ENCODE measurements at regions not wholly inside any gene's neighbourhood (a gene's known extent, or its start where the extent isn't known, plus 50 kb on each side); places are given as distances from the start of the nearest gene placed in this dataset.

DNA sequence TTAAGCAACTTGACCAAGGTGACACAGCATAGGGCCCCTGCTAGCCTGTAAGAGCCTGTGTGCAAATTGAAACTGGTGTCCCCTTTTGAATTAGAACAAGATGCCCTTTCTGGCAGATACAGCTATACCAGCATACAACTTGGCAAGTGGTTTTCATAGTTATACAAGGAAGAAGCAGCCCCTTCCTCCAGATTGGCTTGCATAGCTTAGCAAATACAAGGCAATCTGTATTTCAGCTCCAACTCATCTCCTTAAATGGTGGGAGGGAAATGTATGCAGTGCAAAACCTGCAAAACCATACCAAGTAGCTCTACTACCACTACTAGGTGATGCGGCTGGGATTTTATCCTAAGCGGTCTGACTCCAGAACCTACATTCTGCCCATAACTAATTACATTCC is 427.1 kb downstream of the HAPSTR1 start:
- POLR2A ChIA-PET (ENCODE audit: low non-redundant PET) = interaction anchor here (0.7 kb wide), 1 partner anchor 217 kb away, joined by 3 read pairs; no protein-coding TSS in a partner anchor

DNA sequence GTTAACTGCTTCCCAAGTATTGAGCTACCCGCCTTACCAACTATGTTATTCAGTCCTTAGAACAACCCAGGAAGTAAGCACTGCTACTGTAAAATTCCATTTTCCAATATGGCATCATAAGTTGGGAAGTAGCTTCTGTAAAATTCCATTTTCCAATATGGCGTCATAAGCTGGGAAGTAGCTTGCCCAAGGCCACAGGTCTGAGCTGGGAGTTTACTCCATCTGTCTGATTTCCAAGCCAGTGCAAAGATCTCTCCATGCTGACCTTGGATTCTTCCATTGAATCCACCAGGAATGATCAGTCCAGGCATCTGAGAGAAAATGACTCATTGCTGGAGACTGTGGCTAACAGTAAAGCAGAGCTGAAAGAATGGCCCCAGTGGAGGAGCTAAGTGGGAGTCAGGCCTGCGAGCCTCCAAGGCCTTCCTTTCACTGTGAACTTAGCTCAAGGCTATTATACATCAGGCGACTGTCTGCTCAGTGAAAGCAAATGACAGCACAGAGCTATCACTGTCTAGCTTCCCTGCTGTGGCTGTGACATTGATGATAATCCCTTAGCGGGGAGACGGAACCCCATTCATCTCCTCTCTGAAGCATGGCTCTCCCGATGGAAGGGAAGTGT is 430.4 kb downstream of the HAPSTR1 start:
- H3K4me1 ChIP-seq (ENCODE audit: insufficient read depth, low read length, poor library complexity, severe bottlenecking) = no peaks in the 10 kb centered on the region
- ChIA-PET POLR2A (ENCODE audit: low non-redundant PET) (interaction anchor here (0.6 kb wide), 1 partner anchor 422 kb away, joined by 4 read pairs; no protein-coding TSS in a partner anchor), CTCF (no interaction called here)
- TF ChIP-seq, protein P1, sequence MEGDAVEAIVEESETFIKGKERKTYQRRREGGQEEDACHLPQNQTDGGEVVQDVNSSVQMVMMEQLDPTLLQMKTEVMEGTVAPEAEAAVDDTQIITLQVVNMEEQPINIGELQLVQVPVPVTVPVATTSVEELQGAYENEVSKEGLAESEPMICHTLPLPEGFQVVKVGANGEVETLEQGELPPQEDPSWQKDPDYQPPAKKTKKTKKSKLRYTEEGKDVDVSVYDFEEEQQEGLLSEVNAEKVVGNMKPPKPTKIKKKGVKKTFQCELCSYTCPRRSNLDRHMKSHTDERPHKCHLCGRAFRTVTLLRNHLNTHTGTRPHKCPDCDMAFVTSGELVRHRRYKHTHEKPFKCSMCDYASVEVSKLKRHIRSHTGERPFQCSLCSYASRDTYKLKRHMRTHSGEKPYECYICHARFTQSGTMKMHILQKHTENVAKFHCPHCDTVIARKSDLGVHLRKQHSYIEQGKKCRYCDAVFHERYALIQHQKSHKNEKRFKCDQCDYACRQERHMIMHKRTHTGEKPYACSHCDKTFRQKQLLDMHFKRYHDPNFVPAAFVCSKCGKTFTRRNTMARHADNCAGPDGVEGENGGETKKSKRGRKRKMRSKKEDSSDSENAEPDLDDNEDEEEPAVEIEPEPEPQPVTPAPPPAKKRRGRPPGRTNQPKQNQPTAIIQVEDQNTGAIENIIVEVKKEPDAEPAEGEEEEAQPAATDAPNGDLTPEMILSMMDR (conservative IDR thresholded peaks at IDR 0.05; ENCODE audit: low read depth, low read length) = no peak
- TF ChIP-seq EZH2 (IDR thresholded peaks at IDR 0.05; ENCODE audit: borderline replicate concordance, low read depth, low read length, poor library complexity, severe bottlenecking) = no peak
- H3K27me3 ChIP-seq (replicated peaks; ENCODE audit: insufficient read depth, low read depth, low read length, poor library complexity) = no peaks in the 10 kb centered on the region
- H3K9me3 ChIP-seq (ENCODE audit: low read depth, low read length, poor library complexity, severe bottlenecking) = no peaks in the 10 kb centered on the region
- no peak overlapping the region for H3K27ac ChIP-seq (ENCODE audit: low read depth, low read length, poor library complexity, severe bottlenecking)
- H3K4me3 ChIP-seq (ENCODE audit: low read depth, low read length, poor library complexity, severe bottlenecking) = no peak overlapping the region
- intact Hi-C loops (cut with micrococcal nuclease; ENCODE audit: unreplicated experiment) = no loop called here
- no peaks in the 10 kb centered on the region for H3K36me3 ChIP-seq (ENCODE audit: insufficient read depth, low read length, poor library complexity, severe bottlenecking)
- peak; percentile 49 for DNase-seq (ENCODE audit: low spot score)
- BruUV-seq (replicated peaks) = no TSS peak

More for the DNA sequence above, 427.1 kb downstream of the HAPSTR1 start:
- H3K27ac ChIP-seq (ENCODE audit: low read depth, low read length, poor library complexity, severe bottlenecking) = no peak overlapping the region
- no peaks in the 10 kb centered on the region for H3K36me3 ChIP-seq (ENCODE audit: insufficient read depth, low read length, poor library complexity, severe bottlenecking)
- no peaks in the 10 kb centered on the region for H3K4me1 ChIP-seq (ENCODE audit: insufficient read depth, low read length, poor library complexity, severe bottlenecking)
- no peak overlapping the region for H3K4me3 ChIP-seq (ENCODE audit: low read depth, low read length, poor library complexity, severe bottlenecking)
- CTCF ChIA-PET = no interaction called here
- no peak for DNase-seq (ENCODE audit: low spot score)
- H3K9me3 ChIP-seq (ENCODE audit: low read depth, low read length, poor library complexity, severe bottlenecking) = no peaks in the 10 kb centered on the region
- no TSS peak for BruUV-seq (replicated peaks)
- intact Hi-C loops (cut with micrococcal nuclease; ENCODE audit: unreplicated experiment) = no loop called here
- H3K27me3 ChIP-seq (replicated peaks; ENCODE audit: insufficient read depth, low read depth, low read length, poor library complexity) = no peaks in the 10 kb centered on the region
- TF ChIP-seq, protein P1 (conservative IDR thresholded peaks at IDR 0.05; ENCODE audit: low read depth, low read length) = no peak
- no peak for TF ChIP-seq EZH2 (IDR thresholded peaks at IDR 0.05; ENCODE audit: borderline replicate concordance, low read depth, low read length, poor library complexity, severe bottlenecking)

DNA sequence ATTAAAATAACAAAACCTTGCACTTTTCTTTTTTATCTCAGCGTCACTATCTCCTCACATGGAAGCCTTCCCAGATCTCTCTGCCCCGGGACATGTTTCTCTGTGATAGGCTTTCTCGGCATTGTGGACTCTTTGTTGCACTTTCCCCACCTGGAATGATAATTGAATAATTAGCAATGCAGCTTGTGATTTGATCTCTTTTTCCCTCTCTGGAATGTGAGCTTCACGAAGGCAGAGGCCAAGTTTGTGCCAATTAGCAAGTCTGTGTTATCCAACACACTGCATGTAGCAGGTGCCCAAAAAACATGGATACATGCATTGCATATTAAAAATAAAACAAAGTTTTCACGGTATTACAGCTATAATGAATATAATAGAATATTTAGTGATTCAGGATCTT is 431.2 kb downstream of the HAPSTR1 start:
- CTCF ChIA-PET = no interaction called here
- BruUV-seq (replicated peaks) = no TSS peak

More for the DNA sequence above, 431.2 kb downstream of the HAPSTR1 start:
- Histone ChIP-seq H3K4me3 (ENCODE audit: low read depth, low read length, poor library complexity, severe bottlenecking) (no peak overlapping the region), H3K27me3 (replicated peaks; ENCODE audit: insufficient read depth, low read depth, low read length, poor library complexity) (no peaks in the 10 kb centered on the region), H3K9me3 (ENCODE audit: low read depth, low read length, poor library complexity, severe bottlenecking) (no peaks in the 10 kb centered on the region), H3K4me1 (ENCODE audit: insufficient read depth, low read length, poor library complexity, severe bottlenecking) (no peaks in the 10 kb centered on the region), H3K36me3 (ENCODE audit: insufficient read depth, low read length, poor library complexity, severe bottlenecking) (no peaks in the 10 kb centered on the region), H3K27ac (ENCODE audit: low read depth, low read length, poor library complexity, severe bottlenecking) (no peak overlapping the region)
- POLR2A ChIA-PET (ENCODE audit: low non-redundant PET) = no interaction called here
- TF ChIP-seq EZH2 (IDR thresholded peaks at IDR 0.05; ENCODE audit: borderline replicate concordance, low read depth, low read length, poor library complexity, severe bottlenecking) = no peak
- TF ChIP-seq, protein P1 (conservative IDR thresholded peaks at IDR 0.05; ENCODE audit: low read depth, low read length) = no peak
- no peak for DNase-seq (ENCODE audit: low spot score)
- intact Hi-C loops (cut with micrococcal nuclease; ENCODE audit: unreplicated experiment) = no loop called here
